GM12872 (cell line): ENCODE measurements at regions not wholly inside any gene's neighbourhood (a gene's known extent, or its start where the extent isn't known, plus 50 kb on each side); places are given as distances from the start of the nearest gene placed in this dataset.

Source experiments
- TF ChIP-seq, protein P1 (sequence below): IDR thresholded peaks from 3 replicates; pipeline ENCODE4 v1.5.1; 2011; ENCODE audit warnings: low read depth, mild to moderate bottlenecking, low read length, moderate library complexity; ENCODE audit not compliant: insufficient read depth

DNA sequence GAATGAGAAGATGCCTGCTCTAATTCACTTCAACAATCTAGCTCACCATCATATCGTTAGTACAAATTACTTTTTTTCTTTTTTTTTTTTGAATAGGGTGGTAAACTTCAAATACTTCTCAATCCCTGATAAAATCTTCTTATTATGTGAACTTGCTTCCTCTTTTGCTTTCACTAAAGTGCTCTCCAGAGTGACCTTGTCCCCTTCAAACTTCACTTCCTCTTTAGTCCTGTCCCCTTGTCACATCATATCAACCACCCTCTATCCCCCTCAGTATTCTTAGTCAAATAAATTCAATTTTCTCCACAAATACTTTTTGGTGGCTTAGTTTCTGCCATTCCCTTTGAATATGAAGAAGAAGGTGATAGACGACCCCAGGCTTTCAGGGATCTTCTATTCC lies 124.9 kb upstream of the PLXNA2 start:
- TF ChIP-seq, protein P1, sequence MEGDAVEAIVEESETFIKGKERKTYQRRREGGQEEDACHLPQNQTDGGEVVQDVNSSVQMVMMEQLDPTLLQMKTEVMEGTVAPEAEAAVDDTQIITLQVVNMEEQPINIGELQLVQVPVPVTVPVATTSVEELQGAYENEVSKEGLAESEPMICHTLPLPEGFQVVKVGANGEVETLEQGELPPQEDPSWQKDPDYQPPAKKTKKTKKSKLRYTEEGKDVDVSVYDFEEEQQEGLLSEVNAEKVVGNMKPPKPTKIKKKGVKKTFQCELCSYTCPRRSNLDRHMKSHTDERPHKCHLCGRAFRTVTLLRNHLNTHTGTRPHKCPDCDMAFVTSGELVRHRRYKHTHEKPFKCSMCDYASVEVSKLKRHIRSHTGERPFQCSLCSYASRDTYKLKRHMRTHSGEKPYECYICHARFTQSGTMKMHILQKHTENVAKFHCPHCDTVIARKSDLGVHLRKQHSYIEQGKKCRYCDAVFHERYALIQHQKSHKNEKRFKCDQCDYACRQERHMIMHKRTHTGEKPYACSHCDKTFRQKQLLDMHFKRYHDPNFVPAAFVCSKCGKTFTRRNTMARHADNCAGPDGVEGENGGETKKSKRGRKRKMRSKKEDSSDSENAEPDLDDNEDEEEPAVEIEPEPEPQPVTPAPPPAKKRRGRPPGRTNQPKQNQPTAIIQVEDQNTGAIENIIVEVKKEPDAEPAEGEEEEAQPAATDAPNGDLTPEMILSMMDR = no peak

DNA sequence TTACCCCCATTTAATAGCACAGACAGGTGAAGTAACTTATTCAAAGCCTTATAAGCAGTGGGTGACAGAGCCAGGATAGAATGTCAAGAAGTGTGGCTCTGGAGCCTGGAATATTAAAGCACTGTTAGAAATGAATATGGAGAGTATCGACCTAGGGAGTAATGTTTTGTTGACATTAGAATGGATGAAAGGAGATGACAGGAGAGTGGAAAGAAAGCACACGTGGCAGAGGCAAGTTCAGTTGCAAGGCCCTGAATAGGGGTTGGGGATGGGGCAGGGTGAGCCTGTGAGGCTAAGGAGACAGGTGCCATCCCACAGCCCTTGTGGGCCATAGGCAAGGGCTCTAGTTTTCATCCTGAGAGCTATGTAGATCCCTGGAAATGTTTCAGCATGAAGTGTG lies 125.5 kb upstream of the PLXNA2 start:
- TF ChIP-seq, protein P1 = no peak

DNA sequence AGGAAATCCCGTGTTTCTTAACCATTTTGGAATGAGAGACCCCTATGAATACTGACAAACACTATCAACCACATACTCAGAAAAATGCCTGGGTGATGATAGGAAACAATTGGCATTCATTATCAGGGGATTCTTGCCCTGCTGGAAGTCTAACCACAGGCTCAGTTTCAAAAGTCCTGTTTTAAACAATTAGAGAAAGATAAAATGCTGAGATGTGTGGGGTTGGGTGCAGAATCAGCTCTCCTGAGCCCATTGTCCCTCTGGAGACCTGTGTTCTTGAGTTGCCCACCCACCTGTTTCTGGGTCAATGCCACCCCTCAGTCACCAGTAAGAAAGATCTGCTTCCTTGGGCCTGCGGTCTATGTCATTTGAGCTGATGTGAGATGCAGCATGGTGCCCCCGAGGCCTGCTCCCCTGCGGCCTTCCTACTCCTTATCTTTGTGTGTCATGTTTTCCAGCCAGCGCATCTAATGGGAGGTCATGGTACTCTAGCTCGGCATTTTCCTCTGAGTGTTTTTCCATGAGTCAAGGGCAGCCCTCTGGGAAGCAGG lies 130.3 kb upstream of the PLXNA2 start:
- TF ChIP-seq, protein P1 = no peak

DNA sequence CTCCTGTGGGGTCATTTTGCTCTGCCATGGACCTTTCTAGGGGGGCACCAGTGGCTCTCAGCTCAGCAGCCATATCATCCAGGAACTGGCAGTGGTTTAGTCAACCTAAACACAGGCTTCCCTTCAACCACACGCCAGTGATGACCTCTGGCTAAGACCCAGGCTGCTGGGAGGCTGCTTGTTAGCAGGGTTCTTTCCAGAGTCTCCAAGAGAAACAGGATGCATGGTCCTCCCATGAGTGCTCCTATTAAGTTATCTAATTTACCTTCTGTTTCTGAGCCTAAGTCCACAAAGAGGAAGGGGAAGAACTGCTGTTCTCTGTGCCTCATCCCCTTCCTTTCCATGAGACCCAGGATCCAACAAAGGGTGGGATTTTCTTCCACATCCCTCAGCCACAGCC lies 137.3 kb upstream of the PLXNA2 start:
- TF ChIP-seq, protein P1 = no peak

DNA sequence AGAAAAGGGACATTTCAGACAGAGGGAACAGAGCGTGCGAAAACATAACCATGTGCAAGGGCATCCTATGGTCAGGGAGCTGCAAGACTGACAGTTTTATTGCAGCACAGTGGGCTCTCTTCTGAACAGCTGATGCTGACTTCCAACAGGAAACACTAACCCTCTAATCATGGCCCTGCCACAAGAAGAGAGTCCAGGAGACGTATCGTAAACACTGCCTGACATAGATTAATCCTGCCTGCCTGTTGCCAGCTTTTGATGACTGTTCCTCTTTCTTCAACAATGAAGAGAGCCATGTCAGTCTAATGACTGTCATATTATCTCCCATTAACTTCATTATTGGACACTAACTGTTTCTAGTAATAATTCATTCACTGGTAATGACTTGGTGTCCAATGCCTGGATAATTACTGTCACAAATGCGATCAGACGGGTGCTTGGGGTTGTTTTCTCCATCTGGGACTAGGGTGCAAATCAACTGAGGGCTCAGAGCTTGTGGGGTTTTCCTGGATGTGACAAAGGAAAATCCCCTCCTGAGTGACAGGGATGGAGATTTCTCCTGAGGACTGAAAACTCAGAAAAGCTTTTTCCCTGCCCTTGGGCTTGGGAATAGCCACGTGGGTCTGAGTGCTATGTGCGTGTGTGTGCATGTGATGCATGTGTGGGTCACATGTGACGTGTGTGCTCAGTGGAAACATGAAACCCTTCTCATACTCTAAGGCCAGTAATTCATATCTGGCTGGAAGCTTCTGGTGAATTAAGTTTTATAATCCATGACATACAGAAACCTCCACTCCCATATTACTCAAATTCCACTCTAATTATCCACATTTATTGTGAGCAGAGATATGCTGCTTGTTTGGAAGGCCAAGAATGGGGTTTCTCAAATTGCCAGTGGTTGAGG lies 144.0 kb upstream of the PLXNA2 start:
- TF ChIP-seq, protein P1 = no peak

DNA sequence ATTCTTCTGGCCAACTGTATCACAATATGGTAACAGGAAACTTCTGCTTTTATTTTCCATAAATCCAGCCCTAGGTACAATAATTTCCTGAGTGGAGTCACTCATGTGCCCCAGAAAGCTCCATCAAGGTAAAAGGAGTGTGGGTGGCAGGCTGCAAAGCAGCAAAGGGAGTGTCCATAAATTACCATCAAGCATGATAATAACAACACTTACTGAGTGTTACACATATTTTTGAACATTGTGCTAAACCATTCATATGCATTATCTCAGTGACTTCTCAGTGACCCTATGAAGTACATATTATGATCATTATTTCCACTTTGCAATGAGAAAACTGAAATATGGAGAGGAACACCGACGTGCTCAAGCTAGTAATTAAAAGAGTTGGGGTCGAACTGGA lies 149.2 kb upstream of the PLXNA2 start:
- TF ChIP-seq, protein P1 = no peak

DNA sequence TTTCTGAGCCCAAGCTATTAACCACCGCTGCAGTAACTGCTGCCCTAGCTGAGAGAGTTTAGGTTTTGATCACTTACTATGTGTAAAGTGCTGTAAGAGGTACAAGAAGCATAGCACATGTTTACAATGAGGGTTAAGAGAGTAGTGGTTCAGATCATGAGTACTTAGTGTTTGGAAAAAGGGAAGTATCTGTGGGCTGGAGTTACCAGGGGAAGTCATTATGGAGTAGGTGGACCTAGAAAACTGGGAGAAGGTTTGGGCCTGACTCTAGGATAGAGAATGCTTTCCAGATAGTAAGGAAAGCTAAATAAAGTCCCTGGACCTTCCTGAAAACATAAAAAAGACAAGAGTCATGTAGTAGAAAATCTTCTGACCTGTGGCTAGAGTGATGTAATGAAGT lies 149.6 kb upstream of the PLXNA2 start:
- TF ChIP-seq, protein P1 = no peak
